ENCODE measurements at regions not wholly inside any gene's neighbourhood (a gene's known extent, or its start where the extent isn't known, plus 50 kb on each side); places are given as distances from the start of the nearest gene placed in this dataset.
"Not testable (repeated sequence)": the region's sequence is repeated elsewhere in the genome, so short reads cannot be mapped to it uniquely, and the experiment has no call there.

- no peak for DNase-seq (ENCODE audit: low read depth)
These were observed 80.0 kb downstream of the METRNL start for GRCh38 chr17:83159204-83160049.

DNA sequence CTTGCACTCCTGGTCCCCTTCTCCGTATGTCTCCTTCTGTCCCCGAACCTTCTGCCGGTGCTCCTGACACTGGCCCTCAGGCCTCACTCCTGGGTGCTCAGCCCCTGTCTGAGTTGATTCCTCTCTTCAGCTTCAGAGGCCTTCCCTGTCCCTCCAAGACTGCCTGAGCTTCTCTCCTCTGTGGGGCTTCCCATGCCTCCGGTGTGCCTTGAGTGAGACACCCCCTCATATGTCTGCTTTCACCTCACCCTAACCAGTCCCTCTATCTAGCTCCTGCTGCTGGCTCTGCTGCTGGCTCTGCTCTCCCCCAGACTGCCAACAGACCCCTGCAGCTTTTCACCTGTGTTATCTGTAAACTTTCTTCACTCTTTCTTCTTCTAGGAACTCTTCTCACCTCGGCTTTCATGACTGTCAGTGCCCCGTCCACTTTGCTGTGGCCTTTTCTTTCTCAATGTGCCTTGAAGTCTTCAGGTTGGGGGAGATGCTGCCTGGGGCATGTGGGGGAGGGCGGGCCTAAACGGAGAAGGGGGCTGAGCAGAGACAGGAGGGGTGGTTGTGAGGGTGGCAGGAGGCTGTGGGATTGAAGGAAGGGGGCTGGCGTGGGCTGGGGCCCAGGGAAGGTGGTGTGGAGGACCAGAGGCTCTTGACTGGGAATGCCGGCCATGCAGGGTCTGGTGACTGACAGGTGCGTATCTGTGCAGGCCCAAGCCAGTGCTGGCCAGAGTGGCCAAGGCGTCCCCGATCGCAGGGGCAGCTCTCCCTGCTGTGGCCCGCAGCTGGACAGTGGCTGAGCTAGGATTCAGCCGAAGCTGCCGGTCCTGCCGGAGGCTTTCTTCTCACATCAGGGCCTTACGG, 81.3 kb downstream of the METRNL start:
- no peak for DNase-seq (ENCODE audit: low read depth)

- peak; percentile 50 for DNase-seq (ENCODE audit: low read depth)
These were observed 82.1 kb downstream of the METRNL start for GRCh38 chr17:83161298-83162034.

- DNase-seq (ENCODE audit: low read depth): no peak
These were observed 82.8 kb downstream of the METRNL start for GRCh38 chr17:83162035-83162745.

DNA sequence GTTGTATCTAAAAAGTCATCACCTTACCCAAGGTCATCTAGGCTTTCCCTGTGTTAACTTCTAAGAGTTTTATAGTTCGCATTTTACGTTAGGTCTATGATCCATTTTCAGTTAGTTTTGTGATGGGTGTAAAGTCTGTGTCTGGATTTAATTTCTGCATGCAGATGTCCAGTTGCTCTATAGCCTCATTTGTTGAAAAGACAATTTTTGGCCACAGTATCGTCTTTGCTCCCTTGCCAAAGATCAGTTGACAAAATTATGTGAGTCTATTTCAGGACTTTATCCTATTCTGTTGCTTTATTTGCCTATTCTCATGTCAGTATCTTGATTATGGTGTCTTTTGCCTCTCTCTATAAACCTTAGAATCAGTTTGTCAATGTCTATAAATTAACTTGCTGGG, 85.1 kb downstream of the METRNL start:
- no peak for DNase-seq (ENCODE audit: low read depth)

- no peak for DNase-seq (ENCODE audit: low read depth)
These were observed 91.3 kb downstream of the METRNL start for GRCh38 chr17:83170571-83171260.

GRCh38 chr17:83171661-83172060, 92.3 kb downstream of the METRNL start:
- no peak for DNase-seq (ENCODE audit: low read depth)

GRCh38 chr17:83172099-83172498, 92.7 kb downstream of the METRNL start:
- not testable (repeated sequence) for DNase-seq (ENCODE audit: low read depth)

GRCh38 chr17:83172646-83173045, 93.2 kb downstream of the METRNL start:
- not testable (repeated sequence) for DNase-seq (ENCODE audit: low read depth)

GRCh38 chr17:83173180-83173913, 93.9 kb downstream of the METRNL start:
- DNase-seq (ENCODE audit: low read depth): not testable (repeated sequence)

DNA sequence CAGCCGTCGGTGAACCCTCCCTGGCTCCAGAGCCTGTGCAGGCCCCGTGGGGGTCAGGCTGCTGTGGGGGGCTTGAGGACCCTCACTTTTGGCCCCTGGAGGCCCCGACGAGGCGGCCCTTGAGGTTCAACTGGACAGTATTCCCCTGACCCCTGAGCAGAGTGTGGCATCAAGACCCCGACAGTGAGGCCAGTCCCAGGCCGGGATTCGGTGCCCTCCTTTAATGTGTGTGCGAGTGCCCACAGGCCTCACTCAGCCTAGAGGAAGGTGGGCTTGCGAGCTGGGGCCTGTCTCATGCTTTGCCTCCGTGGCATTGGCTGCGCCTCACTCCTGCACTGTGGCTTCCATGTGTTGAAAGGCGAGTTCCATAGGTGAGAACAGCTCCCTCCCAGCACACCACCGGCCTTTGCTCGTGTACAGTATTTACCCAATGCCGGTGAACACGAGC, 94.5 kb downstream of the METRNL start:
- no peak for DNase-seq (ENCODE audit: low read depth)

DNA sequence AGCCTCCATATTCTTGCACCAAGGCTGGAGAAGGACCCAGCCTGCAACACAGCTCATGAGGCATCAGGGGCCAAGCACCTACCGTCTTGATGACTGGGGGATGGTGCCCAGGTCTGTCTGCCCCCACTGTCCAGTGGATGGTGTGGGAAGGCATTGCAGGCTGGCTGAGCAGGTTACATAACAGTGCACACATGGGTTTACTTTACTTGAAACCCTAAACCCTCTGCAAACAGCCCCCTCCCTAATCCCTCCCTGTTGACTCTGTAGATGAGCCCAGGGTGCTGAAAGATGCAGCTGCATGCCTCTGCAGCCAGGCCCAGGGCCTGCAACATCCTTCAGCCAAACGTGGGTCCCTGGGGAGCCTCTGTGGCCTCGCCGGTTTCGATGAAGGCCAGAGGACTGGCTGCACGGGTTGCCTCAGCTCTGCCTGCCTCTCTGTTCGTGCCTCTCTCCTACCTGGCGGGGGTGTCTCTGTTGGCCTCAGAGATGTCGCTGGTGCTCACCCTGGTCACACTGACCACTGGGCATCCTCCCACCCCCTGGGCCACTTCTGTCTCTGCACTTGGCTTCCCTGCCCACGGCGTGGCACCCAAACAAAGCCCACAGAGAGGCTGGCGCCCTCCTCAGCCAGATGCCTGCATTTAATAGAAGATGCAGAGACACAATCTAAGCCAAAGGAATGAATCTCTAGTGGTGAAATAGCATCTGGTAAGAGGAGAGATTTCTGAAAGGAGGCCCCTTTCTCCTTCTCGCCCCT, 95.1 kb downstream of the METRNL start:
- DNase-seq (ENCODE audit: low read depth): no peak

DNA sequence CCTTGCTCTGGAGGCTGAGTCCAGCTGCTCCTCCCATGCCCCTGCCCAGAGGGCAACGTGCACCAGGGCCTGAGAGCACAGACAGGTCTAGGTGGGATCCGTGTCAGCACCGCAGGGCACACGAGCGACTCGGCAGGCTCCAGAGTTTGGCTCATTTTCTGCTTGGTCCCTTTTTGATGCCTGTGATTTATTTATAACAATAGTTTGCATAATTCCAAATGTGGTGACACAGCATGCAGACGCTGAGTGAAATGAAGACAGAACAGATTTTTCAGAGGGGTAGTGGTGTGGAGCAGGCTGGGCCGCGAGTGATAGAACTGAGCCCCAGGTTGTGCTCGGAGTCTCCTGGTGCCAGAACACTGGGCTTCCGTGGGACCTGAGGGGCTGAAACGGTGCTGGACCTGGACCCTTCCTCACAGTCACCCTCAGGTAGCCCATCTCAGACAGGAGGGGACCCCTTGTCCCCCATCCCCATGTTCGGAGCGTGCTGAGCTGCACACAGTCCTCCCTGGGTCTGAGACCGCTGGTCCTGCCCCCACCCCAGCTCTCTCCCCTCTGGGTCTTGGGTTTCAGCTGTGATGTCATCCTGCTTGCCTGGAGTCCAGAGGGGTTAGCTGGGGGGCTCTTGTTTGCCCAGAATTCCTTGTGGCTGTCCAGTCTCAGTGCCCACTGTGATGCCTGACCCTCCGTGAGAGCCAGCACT, 95.9 kb downstream of the METRNL start:
- DNase-seq (ENCODE audit: low read depth): no peak

DNA sequence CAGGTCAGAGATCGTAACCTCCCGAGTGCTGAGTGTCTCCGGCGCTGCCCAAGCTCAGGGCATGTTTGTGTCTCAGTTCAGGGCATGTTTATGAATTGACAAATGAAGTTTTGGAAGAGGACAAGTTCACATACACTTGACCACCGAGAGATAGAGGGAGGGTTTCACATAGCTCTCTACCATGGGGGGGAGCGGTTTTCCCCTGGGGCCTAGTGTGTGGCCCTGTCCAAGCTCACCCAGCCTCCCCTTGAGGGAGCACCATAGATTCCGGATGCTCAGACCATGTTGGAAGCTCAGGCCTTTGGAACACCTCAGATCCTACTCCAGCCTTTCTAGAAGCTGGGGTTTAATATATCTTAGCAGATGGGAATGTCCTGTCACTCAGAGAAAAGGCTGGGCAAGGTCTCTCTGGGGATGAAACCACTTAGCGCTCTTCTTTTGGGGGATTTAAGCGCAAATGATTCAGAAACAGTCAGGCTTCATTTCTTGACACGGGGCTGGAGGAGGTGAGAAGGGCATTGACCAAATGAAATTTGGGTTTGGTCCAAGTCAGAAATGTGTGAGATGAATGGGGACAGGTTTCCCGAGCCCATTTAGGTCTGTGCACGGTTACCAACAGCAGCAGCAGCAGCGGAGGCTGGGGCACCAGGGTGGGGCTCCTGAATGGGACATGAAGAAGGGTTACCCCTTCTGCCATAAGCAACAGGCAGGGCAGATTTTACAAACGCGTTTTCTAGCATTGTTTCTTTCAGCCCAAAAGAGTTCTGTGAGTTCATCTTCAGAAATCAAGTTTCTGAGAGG, 96.6 kb downstream of the METRNL start:
- DNase-seq (ENCODE audit: low read depth): no peak

DNA sequence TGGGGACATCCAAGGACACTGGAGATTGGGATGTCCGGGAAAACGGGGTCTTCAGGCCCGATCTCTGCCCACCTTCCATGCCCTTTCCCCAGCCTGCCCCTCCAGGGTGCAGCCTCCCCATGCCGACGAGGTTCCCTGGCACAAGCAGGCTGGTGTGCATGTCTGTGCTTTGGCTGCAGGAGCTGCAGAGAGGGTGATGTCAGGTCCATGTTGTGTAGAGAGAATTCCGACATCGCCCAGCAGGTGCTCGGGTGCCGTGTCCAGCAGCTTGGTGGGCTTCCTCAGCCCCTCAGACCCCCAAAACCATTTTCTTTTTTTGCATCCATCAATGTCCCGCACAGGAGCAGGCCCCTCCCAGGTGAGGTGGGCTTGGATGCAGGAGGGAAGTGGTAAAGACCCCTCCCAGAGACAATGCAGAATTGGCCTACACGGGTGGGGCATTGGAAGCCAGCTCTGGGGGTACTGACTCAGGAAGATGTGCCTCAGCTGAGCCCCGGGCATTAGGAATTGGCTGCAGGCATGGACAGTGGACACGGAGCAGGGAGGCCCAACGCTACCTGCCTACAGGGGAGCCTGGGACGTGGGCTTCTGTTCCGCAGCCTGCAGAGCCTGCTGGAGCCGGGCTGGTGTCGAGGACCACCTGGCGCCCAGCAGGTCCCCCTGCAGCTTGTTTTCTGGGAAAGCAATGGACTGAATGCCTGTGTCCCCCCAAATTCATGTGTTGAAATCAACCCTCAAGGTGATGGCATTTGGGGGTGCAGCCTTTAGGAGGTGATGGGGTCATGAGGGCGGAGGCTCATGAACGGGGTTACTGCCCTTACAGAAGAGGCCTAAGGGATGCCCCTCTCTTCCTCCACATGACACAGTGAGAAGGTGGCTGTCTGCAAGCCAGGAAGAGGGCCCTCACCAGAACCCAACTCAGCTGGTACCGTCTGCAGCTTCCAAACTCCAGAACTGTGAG, 97.5 kb downstream of the METRNL start:
- DNase-seq (ENCODE audit: low read depth): no peak

DNA sequence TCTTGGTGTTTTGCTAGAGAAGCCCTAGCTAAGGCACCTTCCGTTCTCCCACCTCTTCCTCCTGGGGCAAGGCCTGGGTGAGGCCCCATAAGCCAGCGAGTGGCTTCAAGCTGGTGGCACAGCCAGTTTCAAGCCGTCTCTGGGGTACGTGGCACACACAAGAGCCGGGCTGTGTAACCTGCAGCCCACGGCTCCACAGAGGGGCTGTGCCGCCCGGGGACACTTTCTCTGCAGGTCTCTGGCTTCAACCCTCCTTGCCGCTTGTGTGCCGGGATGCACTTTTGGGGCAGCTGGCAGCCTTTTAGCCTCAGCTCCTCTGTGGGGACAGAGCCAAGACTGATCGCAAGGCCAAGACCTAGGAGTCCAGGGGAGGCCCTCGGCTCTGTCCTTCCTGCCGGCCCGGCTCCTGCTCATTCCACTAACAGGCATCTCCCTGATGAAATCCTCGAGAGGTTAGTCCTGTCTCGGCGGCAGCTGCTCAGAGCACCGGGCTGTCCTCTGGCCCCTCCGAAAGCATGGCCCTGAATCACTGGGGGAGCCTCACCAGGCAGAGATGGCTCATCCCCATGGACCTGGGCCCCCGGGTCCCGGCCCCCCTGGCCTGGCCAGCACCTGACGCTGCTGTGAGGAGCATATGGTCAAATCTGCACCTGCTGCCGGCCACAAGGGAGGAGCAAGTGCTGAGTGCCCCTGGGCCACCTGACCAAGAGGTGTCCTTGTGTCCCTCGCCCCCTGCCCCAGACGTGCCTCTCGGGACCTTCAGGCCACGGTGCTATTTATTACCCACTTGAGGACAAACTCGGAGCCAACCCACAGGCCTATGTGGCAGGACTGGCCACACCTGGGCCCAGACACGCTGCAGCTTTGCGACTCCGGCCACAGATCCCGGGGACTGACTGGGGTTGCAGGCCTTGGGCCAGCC, 98.5 kb downstream of the METRNL start:
- no peak for DNase-seq (ENCODE audit: low read depth)
